Stomach (tissue), 4 donors: ENCODE measurements at regions not wholly inside any gene's neighbourhood (a gene's known extent, or its start where the extent isn't known, plus 50 kb on each side); places are given as distances from the start of the nearest gene placed in this dataset.

Source experiments
- EP300 ChIP-seq: sonication (generic); formaldehyde crosslinking; IDR thresholded peaks from one replicate; pipeline ENCODE4 v1.6.1; 2017; ENCODE audit warnings: antibody characterized with exemption
- POLR2A ChIP-seq, 4 donors: fragments of 450-650 bp; IDR thresholded peaks; one replicate each; pipeline ENCODE4 v1.6.1; 2016; ENCODE audit warnings: antibody characterized with exemption in 4 of 4, control low read depth in 2 of 4, mild to moderate bottlenecking in 1 of 4, moderate library complexity in 1 of 4
- POLR2AphosphoS5 ChIP-seq, 3 donors: sonication (generic); formaldehyde crosslinking; IDR thresholded peaks; one replicate each; pipeline ENCODE4 v1.6.1; 2016; ENCODE audit warnings: antibody characterized with exemption in 3 of 3
- TF ChIP-seq, protein P1 (sequence below), 7 experiments: fragments of 450-650 bp in 4 of 7; fragments of 200-600 bp in 3 of 7; sonication (generic) in 3 of 7; IDR thresholded peaks; one replicate each; pipeline ENCODE4 v1.5.1; 2016 to 2019; ENCODE audit warnings: antibody characterized with exemption in 7 of 7, control low read depth in 2 of 7, mild to moderate bottlenecking in 1 of 7

- TF ChIP-seq EP300 (no peak), POLR2A (IDR thresholded peaks at IDR 0.05) (no peak), POLR2AphosphoS5 (IDR thresholded peaks at IDR 0.05) (no peak)
- TF ChIP-seq, protein P1, sequence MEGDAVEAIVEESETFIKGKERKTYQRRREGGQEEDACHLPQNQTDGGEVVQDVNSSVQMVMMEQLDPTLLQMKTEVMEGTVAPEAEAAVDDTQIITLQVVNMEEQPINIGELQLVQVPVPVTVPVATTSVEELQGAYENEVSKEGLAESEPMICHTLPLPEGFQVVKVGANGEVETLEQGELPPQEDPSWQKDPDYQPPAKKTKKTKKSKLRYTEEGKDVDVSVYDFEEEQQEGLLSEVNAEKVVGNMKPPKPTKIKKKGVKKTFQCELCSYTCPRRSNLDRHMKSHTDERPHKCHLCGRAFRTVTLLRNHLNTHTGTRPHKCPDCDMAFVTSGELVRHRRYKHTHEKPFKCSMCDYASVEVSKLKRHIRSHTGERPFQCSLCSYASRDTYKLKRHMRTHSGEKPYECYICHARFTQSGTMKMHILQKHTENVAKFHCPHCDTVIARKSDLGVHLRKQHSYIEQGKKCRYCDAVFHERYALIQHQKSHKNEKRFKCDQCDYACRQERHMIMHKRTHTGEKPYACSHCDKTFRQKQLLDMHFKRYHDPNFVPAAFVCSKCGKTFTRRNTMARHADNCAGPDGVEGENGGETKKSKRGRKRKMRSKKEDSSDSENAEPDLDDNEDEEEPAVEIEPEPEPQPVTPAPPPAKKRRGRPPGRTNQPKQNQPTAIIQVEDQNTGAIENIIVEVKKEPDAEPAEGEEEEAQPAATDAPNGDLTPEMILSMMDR (IDR thresholded peaks at IDR 0.05) = no peak
Measured at GRCh38 chr10:64346389-64346788, 825.2 kb downstream of the REEP3 start.
